ENCODE measurements at regions not wholly inside any gene's neighbourhood (a gene's known extent, or its start where the extent isn't known, plus 50 kb on each side); places are given as distances from the start of the nearest gene placed in this dataset.

DNA sequence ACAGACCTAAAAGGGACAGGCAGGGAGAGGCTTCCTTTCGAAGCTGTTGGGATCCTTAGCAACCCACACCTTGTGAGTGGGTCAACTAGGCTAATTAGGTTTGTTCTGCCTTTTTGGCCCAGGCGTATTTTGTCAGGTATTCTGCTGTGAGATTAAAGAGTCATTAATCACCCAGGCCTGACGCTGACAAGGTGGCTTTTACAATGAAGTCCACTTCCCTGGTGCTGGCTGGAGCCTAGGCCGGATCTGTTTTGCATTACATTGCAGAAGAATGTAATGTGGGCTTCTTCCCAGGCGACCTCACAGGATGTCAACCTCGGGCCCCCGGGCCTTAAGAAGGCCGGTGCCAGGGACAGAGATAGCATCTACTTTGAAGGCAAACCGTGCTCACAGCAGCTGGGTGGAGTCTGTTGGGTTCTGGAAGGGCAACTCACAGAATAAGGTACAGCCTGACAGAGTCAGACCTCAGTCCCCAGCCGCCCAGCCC lies 76.9 kb downstream of the HES1 start:
- H3K18ac ChIP-seq (ENCODE audit: insufficient read length, low read depth, low read length), result peak overlapping the region; percentile 76
- H3K27ac Mint-ChIP-seq, result peak overlapping the region; percentile 95 to 98 (median 97)
- H3K56ac ChIP-seq (ENCODE audit: insufficient read length, low read depth, low read length), result no peak overlapping the region
- H3K14ac ChIP-seq (ENCODE audit: insufficient read depth, low read length), result peak overlapping the region; percentile 82; the same call in 1 of the 2 replicates
- H3K4ac ChIP-seq (ENCODE audit: low read depth, low read length), result no peak overlapping the region
- peak overlapping the region; percentile 7 for H3K4me2 ChIP-seq (ENCODE audit: insufficient read depth, insufficient read length, low read length)
- H3K4me3 Mint-ChIP-seq, result peak overlapping the region; percentile 47 to 67; a peak in 2 of 5 replicates
- H2BK12ac ChIP-seq (ENCODE audit: insufficient read length, low read depth, low read length), result peak overlapping the region; percentile 58
- no peak for TF ChIP-seq CTCF (conservative IDR thresholded peaks at IDR 0.05)
- no peak overlapping the region for H2BK20ac ChIP-seq (ENCODE audit: low read depth, low read length, poor library complexity, severe bottlenecking)
- no peaks in the 10 kb centered on the region; a peak in 1 of 5 replicates for H3K9me3 Mint-ChIP-seq
- no peak overlapping the region for H4K91ac ChIP-seq (ENCODE audit: insufficient read length, low read depth, low read length)
- H2AFZ ChIP-seq (ENCODE audit: low read length), result no peak overlapping the region
- H4K8ac ChIP-seq (replicated peaks; ENCODE audit: insufficient read length, low read depth, low read length), result no peak overlapping the region
- WGBS (ENCODE audit: extremely low coverage, insufficient read length, low lambda C conversion rate), result no CpG with 5 or more reads among the region's 10 CpGs
- H3T11ph ChIP-seq (ENCODE audit: low read length), result no peak overlapping the region
- H3K27ac ChIP-seq (ENCODE audit: insufficient read length, low read depth, low read length), result peak overlapping the region; percentile 89
- H3K79me1 ChIP-seq (ENCODE audit: insufficient read depth, low read depth, low read length, poor library complexity, severe bottlenecking), result no peaks in the 10 kb centered on the region
- no peaks in the 10 kb centered on the region for H3K9me3 ChIP-seq (ENCODE audit: control insufficient read depth, low read depth, low read length)
- peaks cover 56% of the 10 kb centered on the region in 2 experiments for H3K4me1 Mint-ChIP-seq
- H2AK5ac ChIP-seq (ENCODE audit: insufficient read length, low read length), result no peak overlapping the region
- peak; percentile 87 for DNase-seq
- peak overlapping the region; percentile 77 for H2BK5ac ChIP-seq (ENCODE audit: insufficient read length, low read length)
- H3K23ac ChIP-seq (ENCODE audit: insufficient read length, low read depth, low read length), result no peak overlapping the region
- H3K23me2 ChIP-seq (ENCODE audit: insufficient read length, low read depth, low read length, poor library complexity, severe bottlenecking), result no peaks in the 10 kb centered on the region
- no peaks in the 10 kb centered on the region for H3K27me3 ChIP-seq (ENCODE audit: insufficient read depth, low read length)
- H3K27me3 Mint-ChIP-seq (ENCODE audit: low read depth), result peaks cover 1% of the 10 kb centered on the region
- no peaks in the 10 kb centered on the region for H4K20me1 ChIP-seq (ENCODE audit: control insufficient read depth, insufficient read depth, insufficient read length)
- H3K79me2 ChIP-seq (ENCODE audit: insufficient read depth, low read length), result no peaks in the 10 kb centered on the region
- peaks cover 10% of the 10 kb centered on the region; the same call in 1 of the 2 replicates for H3K4me1 ChIP-seq (ENCODE audit: insufficient read depth, low read length)
- no peaks in the 10 kb centered on the region for H3K36me3 Mint-ChIP-seq (ENCODE audit: insufficient read depth in 1 of 3, low read depth in 3 of 3)
- no peak overlapping the region for H2BK15ac ChIP-seq (ENCODE audit: low read depth, low read length)
- no peak overlapping the region for H4K5ac ChIP-seq (ENCODE audit: insufficient read length, low read depth, low read length)
- peak overlapping the region; percentile 78 for H2BK120ac ChIP-seq (ENCODE audit: low read depth, low read length, poor library complexity, severe bottlenecking)
- peak overlapping the region; percentile 26 for H3K9ac ChIP-seq (ENCODE audit: extremely low read depth, insufficient read length, low read length)

All from H9 (cell line).